GM21723 (cell line): ENCODE measurements at regions not wholly inside any gene's neighbourhood (a gene's known extent, or its start where the extent isn't known, plus 50 kb on each side); places are given as distances from the start of the nearest gene placed in this dataset.
"Not testable (repeated sequence)": the region's sequence is repeated elsewhere in the genome, so short reads cannot be mapped to it uniquely, and the experiment has no call there.

ENCODE experiments used
- ATAC-seq: cut with Tn5 transposase; IDR thresholded peaks from one replicate; pipeline ENCODE4 v1.9.1; 2021; ENCODE audit warnings: mild to moderate bottlenecking, moderate library complexity; ENCODE audit not compliant: unreplicated experiment

DNA sequence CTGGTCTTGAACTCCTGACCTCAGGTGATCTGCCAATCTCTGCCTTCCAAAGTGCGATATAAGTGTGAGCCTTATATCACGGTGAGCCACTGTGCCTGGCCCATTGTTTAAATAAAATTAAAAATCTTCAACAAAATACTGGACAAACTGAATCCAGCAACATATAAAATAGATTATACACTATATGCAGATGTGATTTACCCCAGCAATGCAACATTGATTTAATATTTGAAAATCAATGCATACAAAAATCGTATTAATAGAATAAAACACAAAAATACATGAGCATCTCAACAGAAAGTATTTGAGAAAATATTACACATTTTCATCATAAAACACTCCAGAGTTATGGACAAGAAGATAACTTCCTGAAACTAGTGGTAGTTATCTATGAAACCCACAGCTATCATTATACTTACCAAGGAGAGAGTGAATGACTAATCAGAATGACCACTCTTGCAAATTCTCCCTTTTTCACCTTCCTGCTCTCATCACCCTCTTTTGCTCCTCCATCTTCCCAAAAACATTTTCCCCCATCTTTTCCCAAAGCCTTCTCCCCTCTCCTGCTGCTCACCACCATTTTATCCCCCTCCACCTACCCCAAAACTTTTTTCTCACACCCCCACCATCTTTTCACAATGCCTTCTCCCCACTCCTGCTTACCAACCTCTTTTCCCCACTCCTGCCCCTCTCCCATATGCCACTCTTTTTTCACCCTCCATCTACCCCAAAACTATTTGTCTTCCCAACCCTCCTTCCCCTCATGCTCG is 122.1 kb upstream of the VPREB1 start:
- ATAC-seq: no peak

DNA sequence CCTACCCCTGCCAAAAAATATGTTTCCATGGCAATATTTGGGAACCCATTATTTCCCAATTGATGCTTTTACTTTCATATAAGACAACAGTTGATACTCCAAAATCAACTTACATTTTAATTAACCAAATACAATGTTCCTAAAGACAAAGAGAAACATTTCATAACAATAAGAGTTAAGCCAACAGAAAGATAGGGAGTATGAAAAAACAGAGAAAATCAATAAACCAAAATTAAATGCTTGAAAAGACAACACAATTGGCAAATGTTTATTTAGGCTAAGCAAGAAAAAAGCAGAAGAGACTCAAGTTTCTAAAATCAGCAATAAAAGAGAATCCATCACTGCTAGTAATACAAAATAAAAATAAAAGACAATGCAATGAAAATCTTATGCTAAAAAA is 123.1 kb upstream of the VPREB1 start:
- ATAC-seq: no peak

DNA sequence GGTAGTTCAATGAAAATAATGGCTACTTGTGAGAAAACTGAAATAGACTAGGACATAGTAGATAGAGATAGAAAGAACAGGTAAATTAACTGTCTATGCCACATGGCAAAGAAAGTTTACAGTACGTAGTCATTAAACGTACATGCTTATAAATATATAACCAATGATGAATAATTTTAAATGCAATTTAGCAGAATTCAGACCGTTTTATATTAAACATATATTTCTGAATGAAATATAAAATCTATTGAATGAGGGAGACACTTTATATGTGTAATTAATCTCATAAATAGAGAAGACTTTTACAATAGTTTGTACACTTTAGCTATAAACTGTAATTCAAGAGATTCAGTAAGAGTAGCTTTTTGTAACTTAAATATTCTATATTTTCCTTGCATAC is 124.4 kb upstream of the VPREB1 start:
- ATAC-seq: no peak

DNA sequence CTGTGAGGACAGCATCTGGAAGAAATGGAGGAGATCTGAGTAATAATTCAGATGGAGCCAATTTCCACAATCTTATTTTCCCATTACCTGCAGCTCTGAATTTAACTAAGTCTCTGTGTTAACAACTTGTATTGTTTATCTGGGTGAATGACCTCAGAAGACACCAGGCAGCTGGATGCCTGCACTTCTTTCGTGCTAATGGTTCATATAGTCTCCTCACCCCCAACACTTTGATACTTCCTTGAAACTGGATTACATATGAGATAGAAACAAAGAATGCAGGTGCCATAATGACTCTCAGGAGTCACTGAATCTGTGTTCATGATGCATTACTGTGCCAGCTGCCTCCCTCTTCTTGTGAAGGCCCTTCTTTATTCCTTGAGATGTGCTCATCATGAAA is 125.6 kb upstream of the VPREB1 start:
- ATAC-seq: no peak

DNA sequence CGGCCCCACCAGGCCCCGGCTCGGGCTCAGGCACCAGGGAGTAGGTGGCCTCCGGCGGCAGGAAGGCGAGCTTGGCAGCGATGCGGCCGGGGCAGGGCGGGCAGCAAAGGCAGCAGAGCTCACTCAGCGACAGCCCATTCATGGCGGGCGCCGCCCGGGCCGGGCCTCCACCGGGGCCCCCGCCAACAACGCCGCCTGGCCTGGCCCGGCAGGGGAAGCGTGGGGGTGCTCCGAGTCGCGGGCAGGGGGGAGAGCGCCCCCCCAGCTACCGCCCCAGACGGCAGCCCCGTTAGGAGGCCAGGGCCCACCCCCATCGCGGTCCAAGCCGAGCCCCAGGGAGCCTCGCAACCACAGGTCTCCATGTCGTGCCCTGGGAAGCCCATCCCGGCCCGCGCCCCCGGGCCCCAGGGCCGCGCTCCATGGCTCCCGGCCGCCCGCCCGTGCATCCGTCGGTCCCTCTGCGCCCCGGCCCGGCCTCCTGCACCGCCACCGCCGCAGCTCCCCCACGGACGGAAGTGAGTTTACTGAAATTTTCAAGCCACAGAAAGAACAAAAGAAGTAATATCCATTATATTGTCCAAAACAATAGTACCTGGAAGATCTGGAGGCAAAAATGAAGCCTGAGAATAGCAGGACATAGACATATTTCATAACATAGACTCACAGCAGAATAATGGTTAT is 126.6 kb upstream of the VPREB1 start:
- ATAC-seq: not testable (repeated sequence)

DNA sequence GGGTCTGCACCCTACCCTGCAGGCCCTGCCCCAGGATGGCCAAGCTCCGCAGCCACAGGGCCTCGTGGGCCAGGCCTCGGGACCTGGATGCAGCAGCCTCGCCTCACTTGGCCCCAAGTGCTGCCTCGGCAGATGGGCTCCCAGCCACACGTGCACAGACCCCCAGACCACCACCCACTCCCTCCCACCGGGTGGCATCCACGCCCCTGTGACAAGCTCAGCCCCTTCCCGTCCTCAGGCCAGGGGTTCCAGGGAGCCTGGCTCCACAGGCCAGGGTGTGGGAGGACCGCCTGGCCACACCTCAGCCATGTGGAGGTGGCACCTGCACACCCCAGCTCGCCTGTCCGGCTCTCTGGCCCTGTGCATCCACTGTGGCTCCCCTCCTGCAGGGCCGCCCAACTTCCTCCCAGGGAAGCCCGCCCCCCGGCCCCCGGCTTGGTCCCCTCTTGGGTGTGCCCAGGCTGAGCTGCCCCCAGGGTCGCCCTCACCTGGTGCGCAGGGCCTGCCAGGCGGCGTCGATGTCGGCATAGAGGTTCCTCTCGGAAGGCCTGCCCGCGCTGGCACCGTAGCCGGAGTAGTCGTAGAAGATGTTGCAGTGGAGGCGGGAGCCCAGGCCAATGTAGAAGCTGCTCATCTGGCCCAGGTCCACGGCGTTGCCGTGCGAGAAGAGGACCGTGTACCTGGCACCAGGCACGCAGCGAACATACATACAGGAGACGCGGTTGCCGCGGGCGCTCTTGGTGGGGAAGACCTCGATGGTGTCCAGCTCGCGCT is 127.4 kb upstream of the VPREB1 start:
- ATAC-seq: not testable (repeated sequence)

DNA sequence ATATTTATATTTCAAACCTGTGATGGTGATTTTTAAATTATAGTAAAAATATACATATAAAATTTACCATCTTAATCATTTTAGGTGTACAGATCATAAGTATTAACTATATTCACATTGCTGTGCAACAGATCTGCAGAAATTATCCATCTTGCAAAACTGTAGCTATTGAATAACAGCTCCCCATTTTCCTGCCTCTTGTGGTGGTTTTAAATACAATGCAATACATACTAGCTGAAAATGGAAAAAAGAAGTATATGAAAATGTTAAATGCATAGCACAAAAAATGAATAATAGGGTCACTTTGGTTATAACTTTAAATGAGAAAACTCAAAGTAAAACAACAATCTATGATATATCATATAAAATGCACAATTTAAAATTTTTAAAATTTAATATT is 130.9 kb upstream of the VPREB1 start:
- no peak for ATAC-seq

DNA sequence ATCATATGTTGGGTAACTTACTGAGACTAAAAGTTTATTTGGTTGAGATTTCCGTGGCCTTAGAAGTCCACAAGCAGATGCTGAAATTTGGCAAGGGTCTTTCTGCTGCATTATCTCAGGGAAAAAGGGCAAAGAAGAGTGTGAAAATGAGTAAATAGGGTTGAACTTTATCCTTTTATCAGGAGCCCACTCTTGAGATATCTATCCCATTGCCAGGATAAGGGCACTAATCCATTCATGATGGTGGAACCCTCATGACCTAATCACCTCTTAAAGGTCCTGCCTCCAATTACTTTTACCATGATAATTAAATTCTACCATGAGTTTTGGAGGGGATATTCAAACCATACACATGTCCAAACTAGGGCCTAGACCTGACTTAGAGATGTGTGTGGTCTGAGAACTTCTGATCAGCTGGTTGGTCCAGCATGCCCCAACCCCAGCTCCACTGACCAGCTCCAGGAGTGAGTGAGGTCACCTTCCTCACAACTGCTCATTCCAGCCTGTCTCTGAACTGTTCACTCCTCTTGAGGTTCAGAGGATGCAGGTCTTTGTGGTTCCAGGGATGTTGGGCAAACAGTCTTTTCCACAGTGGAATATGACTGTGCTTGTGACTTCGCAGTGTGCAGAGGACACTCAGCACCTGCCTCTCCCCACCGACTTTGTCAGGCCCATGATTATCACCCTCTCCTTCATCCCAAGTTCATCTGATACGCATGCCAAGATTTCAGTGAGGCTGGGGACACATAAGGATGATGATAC is 130.1 kb upstream of the TOP3B start:
- no peak for ATAC-seq

DNA sequence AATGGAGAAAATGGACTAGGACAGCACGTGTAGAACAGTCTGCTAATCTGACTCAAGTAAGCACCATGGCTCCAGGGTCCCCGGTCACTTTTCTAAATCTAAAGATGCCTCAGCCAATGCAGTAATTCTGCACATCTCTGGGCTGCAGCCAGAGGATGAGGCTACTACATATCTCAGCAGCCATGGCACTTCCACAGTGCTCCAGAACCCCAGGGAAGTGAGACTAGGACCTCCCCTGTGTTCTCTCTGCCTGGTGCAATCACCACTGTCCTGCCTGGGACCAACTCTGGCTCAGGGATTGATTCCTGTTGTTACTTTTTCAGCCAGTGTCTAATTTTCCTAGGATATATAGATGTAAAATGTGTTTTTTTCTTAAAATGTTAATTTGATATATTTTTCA is 129.4 kb upstream of the TOP3B start:
- ATAC-seq: no peak

DNA sequence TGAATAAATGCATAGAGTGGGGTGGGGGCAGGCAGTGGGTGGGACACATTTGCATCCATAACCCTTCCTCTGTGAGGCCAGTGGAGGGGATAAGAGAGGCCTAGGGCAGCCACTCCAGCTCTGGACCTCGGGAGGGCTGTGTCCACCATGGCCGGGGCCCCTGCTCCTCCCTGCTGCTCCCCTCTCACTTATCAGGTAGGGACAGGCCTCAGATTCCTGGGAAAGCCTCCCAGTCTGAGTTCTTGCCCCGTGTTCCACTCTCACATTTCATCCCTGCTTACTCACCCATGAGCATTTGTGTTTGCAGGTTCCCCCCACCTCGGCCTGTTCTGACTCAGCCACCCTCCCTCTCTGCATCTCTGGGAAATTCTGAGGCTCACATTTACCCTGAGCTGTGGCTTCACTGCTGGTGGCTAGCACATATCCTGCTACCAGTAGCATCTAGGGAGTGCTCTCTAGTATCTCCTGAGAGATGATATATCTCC is 128.7 kb upstream of the TOP3B start:
- ATAC-seq: peak; percentile 70

DNA sequence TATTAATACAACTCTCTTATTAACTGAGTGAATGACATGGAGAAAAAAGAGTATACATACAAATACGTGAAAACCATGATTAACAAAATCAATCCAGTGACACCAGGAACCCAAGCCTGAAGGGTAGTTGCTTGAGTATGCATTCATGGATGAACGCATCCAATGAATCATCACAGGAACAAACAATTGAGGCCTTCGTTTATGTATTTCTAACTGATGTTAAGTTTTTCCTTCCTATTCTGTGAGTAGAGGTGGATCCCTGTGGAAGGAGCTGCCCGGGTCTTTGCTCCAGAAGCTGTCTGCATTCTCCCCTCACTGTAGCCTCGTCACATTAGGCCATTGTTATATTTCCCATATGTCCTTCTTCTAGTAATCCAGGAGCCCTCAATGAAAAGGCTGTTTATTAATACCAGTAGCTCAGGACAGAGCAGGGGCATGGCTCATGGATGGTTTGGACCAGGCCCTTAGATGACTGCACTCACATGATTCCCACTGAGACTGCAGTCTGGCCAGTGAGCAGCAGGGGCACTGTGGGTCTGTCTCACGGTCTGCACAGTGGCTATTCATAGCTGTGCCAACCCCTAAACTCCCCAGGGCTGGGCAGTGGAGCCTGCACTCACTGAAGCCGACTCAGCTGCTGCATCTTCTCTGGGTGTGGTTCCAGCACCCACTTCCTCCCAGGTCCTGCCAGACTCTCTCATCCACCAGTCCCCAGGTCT is 128.1 kb upstream of the TOP3B start:
- ATAC-seq: peak; percentile 82

DNA sequence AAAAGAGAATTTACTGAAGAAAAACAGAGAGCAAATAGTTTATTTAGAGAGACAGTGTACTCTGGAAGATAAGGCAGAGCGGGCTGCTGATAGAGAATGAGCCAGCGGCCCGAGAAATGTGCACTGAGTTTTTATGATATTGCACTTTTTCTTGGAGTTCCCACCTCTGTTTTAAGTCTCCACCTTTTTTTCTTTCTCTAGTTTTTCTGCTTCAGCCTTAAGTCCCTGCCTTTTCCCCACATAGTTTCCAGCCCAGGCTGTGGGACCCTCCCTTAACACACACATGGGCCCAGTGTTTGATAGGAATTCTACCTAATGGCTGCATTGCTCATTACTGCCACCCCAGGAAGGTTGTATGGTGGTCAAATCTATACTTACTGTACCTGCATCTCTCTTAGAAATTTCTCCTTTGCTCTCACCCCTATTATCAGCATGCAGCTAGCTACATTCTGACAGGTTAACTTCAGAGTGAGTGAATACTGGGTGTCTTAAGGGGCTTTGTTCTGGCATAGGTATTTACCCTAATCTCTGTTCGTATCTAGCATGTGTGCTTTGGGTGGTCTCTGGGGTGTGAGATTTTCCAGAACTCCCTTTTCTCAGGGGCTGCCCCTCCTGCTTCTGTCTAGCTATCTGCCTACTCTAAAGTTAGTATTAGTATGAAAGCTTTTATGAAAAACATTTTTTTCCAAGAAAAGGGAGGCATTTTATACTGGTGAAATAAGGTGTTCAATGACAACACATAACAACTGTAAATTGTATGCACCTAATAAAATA is 127.3 kb upstream of the TOP3B start:
- ATAC-seq: no peak

DNA sequence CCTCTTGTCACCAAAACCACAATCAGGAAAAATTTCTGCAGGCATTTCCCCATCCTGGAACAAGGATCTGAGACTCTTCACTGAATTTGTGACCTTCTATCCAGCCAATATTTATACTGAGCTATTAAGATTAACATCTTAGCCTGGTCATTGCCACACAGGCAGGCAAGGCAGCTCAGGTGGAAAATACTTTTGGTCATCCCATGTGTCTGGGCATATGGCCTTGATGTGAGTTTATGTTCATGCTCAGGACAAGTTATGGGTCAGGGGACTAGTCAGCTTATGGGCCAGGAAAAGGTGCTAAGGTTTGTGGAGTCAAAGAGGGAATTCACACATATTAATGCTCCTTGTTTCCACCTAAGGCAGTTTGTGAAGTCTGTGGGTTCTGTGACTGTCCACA is 124.3 kb upstream of the TOP3B start:
- no peak for ATAC-seq

DNA sequence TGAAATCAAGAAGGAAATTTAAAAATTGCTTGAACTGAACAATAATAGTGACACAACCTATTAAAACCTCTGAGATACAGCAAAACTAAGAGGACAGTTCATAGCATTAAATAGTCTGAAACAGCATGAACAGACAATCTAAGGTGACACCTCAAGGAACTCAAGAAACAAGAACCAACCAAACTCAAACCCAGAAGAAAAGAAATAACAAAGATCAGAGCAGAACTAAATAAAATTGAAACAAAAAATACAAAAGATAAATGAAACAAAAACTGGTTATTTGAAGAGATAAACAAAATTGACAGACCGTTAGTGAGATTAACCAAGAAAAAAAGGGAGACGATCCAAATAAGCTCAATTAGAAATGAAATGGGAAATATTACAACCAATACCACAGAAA is 122.8 kb upstream of the TOP3B start:
- no peak for ATAC-seq

DNA sequence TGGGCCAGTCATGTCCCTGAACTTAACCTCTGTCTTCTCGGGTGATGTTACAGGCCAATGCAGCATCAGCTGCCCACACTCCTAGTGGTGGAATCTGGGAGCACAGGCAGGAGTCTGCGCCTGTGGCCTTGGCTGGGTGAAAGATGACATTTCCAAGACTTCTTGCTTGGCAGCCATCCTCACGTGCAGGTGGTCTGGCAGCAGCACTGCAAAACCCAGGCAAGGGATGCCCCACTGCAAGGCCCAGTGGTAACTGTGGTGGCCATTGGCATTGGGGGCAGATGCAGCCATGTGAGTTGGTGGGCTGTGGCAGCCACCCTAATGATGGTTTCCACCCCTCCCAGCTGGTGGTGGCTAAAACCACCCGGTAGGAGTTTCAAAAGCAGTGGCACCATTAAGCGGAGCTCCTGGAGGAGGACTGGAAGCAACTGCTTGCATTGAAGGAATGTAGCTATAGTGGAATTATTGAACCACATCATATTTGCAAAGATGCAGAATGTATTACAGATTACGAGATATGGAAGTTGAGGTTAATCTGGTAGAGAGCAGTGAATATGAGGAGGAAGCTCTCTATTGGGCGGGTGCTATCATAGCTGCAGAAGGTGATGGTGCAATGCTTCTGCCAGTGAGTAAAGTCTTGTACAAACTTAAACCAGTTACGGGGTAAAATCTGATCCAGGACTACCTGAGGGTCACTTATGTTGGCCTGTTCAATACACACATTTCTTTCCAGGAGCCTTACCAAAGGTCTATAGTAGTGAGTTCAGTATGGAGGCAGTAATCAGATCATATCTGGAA is 120.7 kb upstream of the TOP3B start:
- ATAC-seq: no peak

DNA sequence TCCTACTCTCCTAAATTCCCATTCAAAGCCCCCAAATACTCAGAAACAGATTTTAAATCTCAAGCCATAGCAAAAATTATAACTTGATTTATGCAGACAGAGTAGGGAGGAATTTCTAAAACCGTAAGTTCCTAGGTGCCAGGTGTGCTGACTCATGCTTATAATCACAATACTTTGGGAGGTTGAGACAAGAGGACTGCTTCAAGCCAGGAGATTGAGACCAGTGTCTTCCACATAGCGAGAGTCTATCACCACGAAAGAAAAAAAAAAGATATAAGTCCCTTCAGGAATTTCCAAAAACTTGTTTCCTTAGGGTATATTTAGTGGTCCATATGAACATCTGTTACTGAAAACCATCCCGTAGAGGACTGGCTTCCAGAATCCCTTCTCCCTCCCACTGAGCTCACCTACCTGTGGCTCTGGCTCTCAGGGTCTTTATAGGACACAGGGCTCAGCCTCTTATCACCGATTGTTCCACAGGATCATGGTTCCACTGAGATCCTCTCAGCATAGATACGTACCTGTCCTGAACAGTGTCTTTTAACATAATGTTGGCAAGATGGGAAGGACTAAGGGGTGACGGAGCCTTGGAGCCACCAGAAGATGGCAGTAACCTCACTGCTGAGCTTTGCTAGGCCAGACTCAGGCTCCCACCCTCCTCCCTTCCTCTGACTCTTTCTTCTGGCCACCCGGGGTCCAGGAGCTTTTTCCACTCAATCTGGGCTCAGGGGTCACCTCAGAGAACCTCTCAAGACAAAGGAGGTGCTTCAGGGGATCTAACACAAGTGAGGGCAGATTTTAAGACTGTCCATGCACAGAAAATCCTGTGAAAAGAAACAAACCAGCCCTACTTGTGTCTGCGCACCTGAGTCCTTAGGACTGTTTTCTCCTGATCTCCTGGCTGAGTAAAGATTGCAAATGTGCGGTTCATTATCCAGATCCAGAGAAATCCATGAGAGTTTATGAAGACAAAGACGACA is 117.5 kb upstream of the TOP3B start:
- ATAC-seq: no peak

DNA sequence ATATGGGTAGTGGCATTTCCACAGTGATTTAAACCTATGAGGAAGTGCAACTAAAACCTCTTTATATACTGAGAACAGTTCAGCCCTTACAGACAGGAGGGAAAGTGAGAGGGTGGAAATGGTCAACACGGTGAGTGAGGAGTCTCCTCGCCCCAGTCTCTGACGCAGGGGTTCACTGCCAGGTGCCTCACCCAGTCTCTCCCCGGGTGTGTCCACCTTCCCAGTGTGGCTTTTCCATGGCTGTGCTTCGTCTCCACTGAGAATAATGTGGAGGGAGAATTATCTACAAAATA is 116.6 kb upstream of the TOP3B start:
- ATAC-seq: peak; percentile 73
